ENCODE measurements at regions not wholly inside any gene's neighbourhood (a gene's known extent, or its start where the extent isn't known, plus 50 kb on each side); places are given as distances from the start of the nearest gene placed in this dataset.

GRCh38 chr6:90413396-90413795, 116.8 kb upstream of the BACH2 start:
- H3K9me3 Mint-ChIP-seq, result peaks cover 4% of the 10 kb centered on the region
- no peak overlapping the region for H3K27ac ChIP-seq (ENCODE audit: low read depth, low read length)
- no peak overlapping the region for H3K4me3 ChIP-seq (ENCODE audit: low read length)
- no peak overlapping the region for H3K27ac Mint-ChIP-seq
- no peaks in the 10 kb centered on the region for H3K36me3 ChIP-seq (ENCODE audit: control insufficient read depth, insufficient read depth, low read length)
- no peaks in the 10 kb centered on the region for H3K27me3 Mint-ChIP-seq (ENCODE audit: insufficient read depth)
- peaks cover 29% of the 10 kb centered on the region for H3K4me1 Mint-ChIP-seq
- DNase-seq, result peak; percentile 62
- WGBS, 2 experiments (ENCODE audit: insufficient coverage in 1 of 2, insufficient read length in 1 of 2), result 58 to 76% methylated on average over 8 to 14 of the region's 14 CpGs
- peaks cover 6% of the 10 kb centered on the region for H3K27me3 ChIP-seq (ENCODE audit: control insufficient read depth, insufficient read depth, low read length, poor library complexity, severe bottlenecking)
- H3K9me3 ChIP-seq (ENCODE audit: control insufficient read depth, low read length), result no peaks in the 10 kb centered on the region
- H3K9ac ChIP-seq (ENCODE audit: extremely low read depth, low read length, poor library complexity, severe bottlenecking), result no peak overlapping the region
- H3K4me3 Mint-ChIP-seq, result peak overlapping the region; percentile 35
- H3K36me3 Mint-ChIP-seq (ENCODE audit: low read depth), result no peaks in the 10 kb centered on the region
- no peak for TF ChIP-seq CTCF (conservative IDR thresholded peaks at IDR 0.05)
- H3K4me1 ChIP-seq (ENCODE audit: control insufficient read depth, insufficient read depth, low read length), result peaks cover 5% of the 10 kb centered on the region

GRCh38 chr6:90412538-90413369, 116.1 kb upstream of the BACH2 start:
- Mint-ChIP-seq H3K36me3 (ENCODE audit: low read depth) (no peaks in the 10 kb centered on the region), H3K27me3 (ENCODE audit: insufficient read depth) (no peaks in the 10 kb centered on the region), H3K27ac (no peak overlapping the region), H3K4me1 (peaks cover 29% of the 10 kb centered on the region), H3K4me3 (no peak overlapping the region), H3K9me3 (peaks cover 5% of the 10 kb centered on the region)
- Histone ChIP-seq H3K27ac (ENCODE audit: low read depth, low read length) (no peak overlapping the region), H3K27me3 (ENCODE audit: control insufficient read depth, insufficient read depth, low read length, poor library complexity, severe bottlenecking) (peaks cover 6% of the 10 kb centered on the region), H3K9me3 (ENCODE audit: control insufficient read depth, low read length) (peaks cover 2% of the 10 kb centered on the region), H3K36me3 (ENCODE audit: control insufficient read depth, insufficient read depth, low read length) (no peaks in the 10 kb centered on the region), H3K4me1 (ENCODE audit: control insufficient read depth, insufficient read depth, low read length) (peaks cover 5% of the 10 kb centered on the region), H3K4me3 (ENCODE audit: low read length) (no peak overlapping the region), H3K9ac (ENCODE audit: extremely low read depth, low read length, poor library complexity, severe bottlenecking) (no peak overlapping the region)
- peak; percentile 72 for DNase-seq
- 91 to 100% methylated on average over 3 of the region's 3 CpGs for WGBS, 2 experiments (ENCODE audit: insufficient coverage in 1 of 2, insufficient read length in 1 of 2)
- TF ChIP-seq CTCF (conservative IDR thresholded peaks at IDR 0.05), result no peak

GRCh38 chr6:90411292-90411781, 114.7 kb upstream of the BACH2 start:
- WGBS, 2 experiments (ENCODE audit: insufficient coverage in 1 of 2, insufficient read length in 1 of 2), result 84 to 90% methylated on average over 3 to 7 of the region's 7 CpGs
- H3K9me3 Mint-ChIP-seq, result peaks cover 15% of the 10 kb centered on the region
- peak; percentile 64 for DNase-seq

More at GRCh38 chr6:90411292-90411781, 114.7 kb upstream of the BACH2 start:
- Mint-ChIP-seq H3K4me3 (no peak overlapping the region), H3K36me3 (ENCODE audit: low read depth) (no peaks in the 10 kb centered on the region), H3K4me1 (peaks cover 32% of the 10 kb centered on the region), H3K27ac (no peak overlapping the region), H3K27me3 (ENCODE audit: insufficient read depth) (no peaks in the 10 kb centered on the region)
- TF ChIP-seq CTCF (conservative IDR thresholded peaks at IDR 0.05), result no peak
- Histone ChIP-seq H3K9me3 (ENCODE audit: control insufficient read depth, low read length) (peaks cover 11% of the 10 kb centered on the region), H3K36me3 (ENCODE audit: control insufficient read depth, insufficient read depth, low read length) (no peaks in the 10 kb centered on the region), H3K27ac (ENCODE audit: low read depth, low read length) (no peak overlapping the region), H3K27me3 (ENCODE audit: control insufficient read depth, insufficient read depth, low read length, poor library complexity, severe bottlenecking) (peaks cover 6% of the 10 kb centered on the region), H3K9ac (ENCODE audit: extremely low read depth, low read length, poor library complexity, severe bottlenecking) (no peak overlapping the region), H3K4me3 (ENCODE audit: low read length) (no peak overlapping the region), H3K4me1 (ENCODE audit: control insufficient read depth, insufficient read depth, low read length) (peaks cover 5% of the 10 kb centered on the region)
